Endothelial cell of umbilical vein (primary cell): ENCODE measurements at regions not wholly inside any gene's neighbourhood (a gene's known extent, or its start where the extent isn't known, plus 50 kb on each side); places are given as distances from the start of the nearest gene placed in this dataset.

ENCODE experiments used
- BruUV-seq: library from RNA; stranded (reverse); fragments of 400-500 nt; replicated peaks from 2 replicates; lab custom pipeline; 2021; lab: Mats Ljungman, UMichigan
- CTCF ChIA-PET: fragments of 300-600, 350-600 bp; sonication (Branson Sonifier 250); formaldehyde crosslinking; loops from one replicate; lab custom pipeline; 2021; ENCODE audit warnings: antibody characterized with exemption, inconsistent platforms; lab: Charles Lee
- POLR2A ChIA-PET: fragments of 300-600, 350-600 bp; sonication (Branson Sonifier 250); formaldehyde crosslinking; loops from one replicate; lab custom pipeline; 2021; ENCODE audit warnings: antibody characterized with exemption, inconsistent platforms; lab: Charles Lee
- DNase-seq: peaks from one replicate; pipeline ENCODE4 v3.0.0-alpha.2; 2011; ENCODE audit warnings: low read depth, low spot score
- FAIRE-seq: peaks from 2 replicates; lab custom pipeline; 2011; peaks lifted over from hg19 to GRCh38; lab: Jason Lieb, UNC
- H2AFZ ChIP-seq: 2 replicates; pipeline ENCODE4 v1.6.0; 2012; ENCODE audit warnings: low read depth, low read length, control low read depth, inconsistent platforms
- H3K27ac ChIP-seq: 2 replicates; pipeline ENCODE4 v1.5.1; 2011; ENCODE audit warnings: low read depth, mild to moderate bottlenecking, control low read depth, low read length, moderate library complexity; ENCODE audit not compliant: insufficient read depth
- H3K27me3 ChIP-seq, 2 experiments: 2 replicates each; pipeline versions ENCODE4 v1.6.0 to v1.6.1; 2011; ENCODE audit warnings: low read length in 2 of 2, mixed read lengths in 1 of 2; ENCODE audit not compliant: control insufficient read depth in 2 of 2, insufficient read depth in 2 of 2
- H3K36me3 ChIP-seq, 2 experiments: 2 replicates in 1 of 2; 3 replicates in 1 of 2; pipeline ENCODE4 v1.5.1; 2011; ENCODE audit warnings: low read length in 2 of 2, mild to moderate bottlenecking in 1 of 2, moderate library complexity in 1 of 2; ENCODE audit not compliant: control insufficient read depth in 2 of 2, insufficient read depth in 2 of 2; ENCODE audit errors: extremely low read depth in 1 of 2
- H3K4me1 ChIP-seq: 3 replicates; pipeline ENCODE4 v1.5.1; 2011; ENCODE audit warnings: mild to moderate bottlenecking, low read length; ENCODE audit not compliant: control insufficient read depth, insufficient read depth; ENCODE audit errors: extremely low read depth
- H3K4me2 ChIP-seq: 2 replicates; pipeline ENCODE4 v1.6.1; 2011; ENCODE audit warnings: low read length, control low read depth, mixed read lengths; ENCODE audit not compliant: insufficient read depth
- H3K4me3 ChIP-seq, 3 experiments: fragments of 200-600 bp in 1 of 3; sonication (generic), shearing (Covaris generic) in 1 of 3; replicated peaks in 1 of 3; 2 replicates each; pipeline ENCODE4 v1.5.1; 2011 to 2016; ENCODE audit warnings: control low read depth in 3 of 3, low read length in 3 of 3, mild to moderate bottlenecking in 2 of 3, inconsistent platforms in 1 of 3, low read depth in 1 of 3, moderate library complexity in 1 of 3; ENCODE audit not compliant: insufficient read depth in 1 of 3
- H3K79me2 ChIP-seq: 2 replicates; pipeline ENCODE4 v1.6.0; 2012; ENCODE audit warnings: low read length, inconsistent platforms; ENCODE audit not compliant: control insufficient read depth, insufficient read depth
- H3K9ac ChIP-seq: replicated peaks from 2 replicates; pipeline ENCODE3; 2011; ENCODE audit warnings: low read length, control low read depth; ENCODE audit not compliant: insufficient read depth; ENCODE audit errors: extremely low read depth
- H3K9me1 ChIP-seq: replicated peaks from 3 replicates; pipeline ENCODE4 v1.6.0; 2011; ENCODE audit warnings: mild to moderate bottlenecking, low read length; ENCODE audit not compliant: control insufficient read depth, insufficient read depth; ENCODE audit errors: extremely low read depth
- H3K9me3 ChIP-seq: replicated peaks from 2 replicates; pipeline ENCODE4 v1.5.1; 2012; ENCODE audit warnings: low read length, inconsistent platforms; ENCODE audit not compliant: control insufficient read depth, insufficient read depth
- H4K20me1 ChIP-seq: replicated peaks from 2 replicates; pipeline ENCODE3; 2011; ENCODE audit warnings: mild to moderate bottlenecking, low read length; ENCODE audit not compliant: control insufficient read depth, insufficient read depth; ENCODE audit errors: extremely low read depth
- CTCF ChIP-seq, 2 donors: IDR thresholded peaks; 1 replicate in 1 of 2; 2 replicates in 1 of 2; pipeline ENCODE4 v1.5.1; 2011; ENCODE audit warnings: low read length in 2 of 2, mild to moderate bottlenecking in 2 of 2, moderate library complexity in 2 of 2, control low read depth in 1 of 2, inconsistent platforms in 1 of 2, low read depth in 1 of 2; ENCODE audit not compliant: insufficient read depth in 1 of 2; ENCODE audit errors: extremely low read depth in 1 of 2
- EZH2 ChIP-seq: IDR thresholded peaks from 2 replicates; pipeline ENCODE4 v1.6.1; 2012; ENCODE audit warnings: borderline replicate concordance, low read depth, mild to moderate bottlenecking, moderate library complexity, low read length, inconsistent platforms; ENCODE audit not compliant: severe bottlenecking
- FOS ChIP-seq: IDR thresholded peaks from 2 replicates; pipeline ENCODE4 v1.6.1; 2011; ENCODE audit warnings: mild to moderate bottlenecking, low read length, moderate library complexity, borderline replicate concordance; ENCODE audit not compliant: insufficient read depth
- GATA2 ChIP-seq: IDR thresholded peaks from 2 replicates; pipeline ENCODE4 v1.7.0; 2011; ENCODE audit warnings: low read depth, mild to moderate bottlenecking, moderate library complexity, mixed read lengths, low read length; ENCODE audit not compliant: insufficient read length, insufficient read depth
- JUN ChIP-seq: IDR thresholded peaks from 2 replicates; pipeline ENCODE4 v1.6.1; 2011; ENCODE audit warnings: borderline replicate concordance, low read depth; ENCODE audit not compliant: insufficient read length, insufficient read depth
- MAX ChIP-seq: IDR thresholded peaks from 2 replicates; pipeline ENCODE4 v1.6.1; 2011; ENCODE audit not compliant: insufficient read depth, insufficient read length
- MYC ChIP-seq: IDR thresholded peaks from one replicate; pipeline ENCODE4 v1.6.1; 2011; ENCODE audit warnings: mild to moderate bottlenecking, low read depth, low read length
- POLR2A ChIP-seq: IDR thresholded peaks from 2 replicates; pipeline ENCODE4 v1.6.1; 2012; ENCODE audit warnings: low read depth, mild to moderate bottlenecking, control low read depth, low read length
- POLR2AphosphoS5 ChIP-seq: IDR thresholded peaks from 2 replicates; pipeline ENCODE4 v1.6.1; 2012; ENCODE audit warnings: low read depth, mild to moderate bottlenecking, control low read depth, low read length, moderate library complexity; ENCODE audit not compliant: insufficient read depth
- dilution Hi-C: fragments of 300-500 bp; cut with MboI; formaldehyde crosslinking; loops from one replicate; pipeline ENCODE4 v1.15.0; 2019; ENCODE audit warnings: low sequenced_read_pairs; ENCODE audit not compliant: extremely low pct_ligation_motif_present
- intact Hi-C: fragments of 100-400 bp; cut with micrococcal nuclease; formaldehyde crosslinking; loops from one replicate; pipeline ENCODE4 v1.10.0; 2022

- no peaks in the 10 kb centered on the region for H4K20me1 ChIP-seq
- no peak for FAIRE-seq
- CTCF ChIA-PET = no interaction called here
- no peaks in the 10 kb centered on the region for H3K36me3 ChIP-seq
- POLR2A ChIA-PET = no interaction called here
- TF ChIP-seq CTCF (IDR thresholded peaks at IDR 0.05; ENCODE audit: extremely low read depth in 1 of 2, insufficient read depth in 1 of 2, low read depth in 1 of 2, low read length in 2 of 2) = no peak
- TF ChIP-seq MAX = no peak
- TF ChIP-seq FOS = no peak
- TF ChIP-seq POLR2A = no peak
- TF ChIP-seq MYC = no peak
- TF ChIP-seq POLR2AphosphoS5 = no peak
- TF ChIP-seq GATA2 = no peak
- no peak for TF ChIP-seq JUN
- no peak for TF ChIP-seq EZH2
- H3K79me2 ChIP-seq = no peaks in the 10 kb centered on the region
- H3K27me3 ChIP-seq = no peaks in the 10 kb centered on the region
- no peaks in the 10 kb centered on the region for H3K9me3 ChIP-seq
- BruUV-seq = no TSS peak
- intact Hi-C loops = no loop called here
- no peak overlapping the region for H3K27ac ChIP-seq
- H3K9ac ChIP-seq = no peak overlapping the region
- no peaks in the 10 kb centered on the region for H3K9me1 ChIP-seq
- H3K4me2 ChIP-seq = no peak overlapping the region
- H2AFZ ChIP-seq = no peak overlapping the region
- dilution Hi-C loops = no loop called here
- no peaks in the 10 kb centered on the region for H3K4me1 ChIP-seq
- no peak for DNase-seq
- no peak overlapping the region for H3K4me3 ChIP-seq
These were observed 425.7 kb downstream of the PIK3R1 start for GRCh38 chr5:68641211-68641610.
